GM18508 (cell line): ENCODE measurements at regions not wholly inside any gene's neighbourhood (a gene's known extent, or its start where the extent isn't known, plus 50 kb on each side); places are given as distances from the start of the nearest gene placed in this dataset.

Experiments
- ATAC-seq: cut with Tn5 transposase; IDR thresholded peaks from one replicate; pipeline ENCODE4 v1.9.1; 2021; ENCODE audit warnings: moderate number of reproducible peaks; ENCODE audit not compliant: insufficient read depth, unreplicated experiment

- no peak for ATAC-seq
These were observed 451.8 kb upstream of the TBX3 start for GRCh38 chr12:115135800-115136211.

DNA sequence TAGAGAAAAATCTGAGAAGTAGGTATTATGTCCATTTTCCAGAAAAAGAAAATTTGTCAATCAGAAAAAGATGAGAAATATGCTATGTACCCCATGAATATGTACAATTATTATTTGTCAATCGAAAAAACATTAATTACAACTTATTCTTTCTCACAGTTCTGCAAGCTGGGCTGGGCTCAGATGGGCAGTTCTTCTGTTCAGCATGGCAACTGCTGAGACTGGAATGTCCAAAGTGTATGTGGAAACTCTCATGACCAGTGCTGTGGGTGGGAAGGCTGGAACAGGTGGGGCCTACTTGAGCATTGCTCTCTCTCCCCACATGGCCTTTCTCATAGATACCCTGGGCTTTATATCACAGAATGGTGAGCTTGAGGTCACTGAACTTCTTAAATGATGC is 450.3 kb upstream of the TBX3 start:
- no peak for ATAC-seq

DNA sequence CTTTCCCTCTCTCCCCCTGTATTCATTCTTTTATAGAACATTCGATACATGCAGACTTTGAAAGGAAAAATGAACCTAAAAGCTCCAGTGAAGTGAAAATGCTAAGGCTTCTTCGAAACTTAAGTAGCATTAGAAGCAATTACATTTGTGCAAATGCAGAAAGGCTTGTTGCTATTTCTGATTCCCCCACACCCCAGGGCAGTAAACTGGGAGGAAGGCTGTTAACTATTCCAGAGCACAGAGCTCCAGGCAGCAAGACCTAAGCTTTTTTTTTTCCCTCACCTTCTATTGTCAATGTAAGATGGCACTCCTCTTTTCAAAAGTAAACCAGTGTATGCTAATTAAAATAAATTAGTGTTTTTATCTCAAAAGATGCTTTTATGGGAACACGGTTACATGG is 448.9 kb upstream of the TBX3 start:
- no peak for ATAC-seq

DNA sequence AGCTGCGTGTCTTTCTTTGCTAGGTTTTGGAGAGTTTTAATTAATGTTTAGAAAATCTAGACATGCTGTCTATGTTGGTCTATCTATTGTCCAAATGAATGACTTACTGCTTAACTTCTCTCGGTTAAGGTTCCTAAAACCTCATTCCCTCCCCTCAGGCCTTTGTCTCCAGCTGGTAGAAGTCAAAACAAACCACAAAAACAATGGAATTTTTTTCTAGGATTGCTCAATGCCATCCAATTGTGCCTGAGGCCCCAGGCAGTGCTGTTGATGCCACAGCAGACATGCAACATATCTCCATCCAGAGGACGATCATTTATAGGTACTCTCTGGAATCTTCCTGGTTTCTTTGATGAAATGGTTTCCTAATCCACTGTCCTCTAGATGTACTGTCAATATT is 448.2 kb upstream of the TBX3 start:
- ATAC-seq = no peak

DNA sequence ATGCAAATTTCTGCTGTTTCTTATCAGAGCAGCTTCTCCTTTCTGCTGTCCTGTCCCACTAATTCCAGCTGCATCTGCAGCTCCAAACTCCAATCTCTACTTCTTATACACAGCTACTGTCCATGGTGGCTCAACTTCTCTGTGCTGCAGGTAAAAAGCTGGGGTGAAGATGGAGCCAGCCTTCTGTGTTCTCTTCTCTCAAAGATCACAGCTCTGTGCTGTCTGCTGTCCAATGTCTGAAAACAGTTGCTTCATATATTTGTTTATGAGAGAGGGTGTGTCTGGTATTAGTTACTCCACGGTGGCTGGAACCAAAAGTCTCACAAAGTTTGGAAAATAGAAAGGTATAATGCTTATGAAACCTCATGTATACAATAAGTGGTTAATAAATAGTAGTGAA is 445.8 kb upstream of the TBX3 start:
- no peak for ATAC-seq

DNA sequence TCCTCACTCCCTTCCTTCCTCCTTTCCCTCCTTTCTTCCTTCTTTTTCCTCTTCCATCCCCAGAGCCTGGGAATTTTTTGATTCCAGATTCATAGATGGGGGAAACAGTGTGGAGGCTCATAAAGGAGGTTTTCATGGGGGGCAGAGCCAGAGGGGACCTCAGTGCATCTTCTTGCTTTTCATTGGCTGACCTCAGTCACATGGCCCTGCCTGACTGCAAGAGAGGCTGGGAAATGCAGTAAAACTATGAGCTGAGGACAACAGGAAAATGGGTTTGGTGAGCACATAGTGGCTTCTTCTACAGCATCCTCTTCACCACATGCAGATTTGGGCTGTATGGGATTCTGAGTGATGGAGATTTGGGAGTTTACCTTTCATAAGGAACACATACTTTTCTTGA is 437.1 kb upstream of the TBX3 start:
- no peak for ATAC-seq

GRCh38 chr12:115118177-115118724 is 434.3 kb upstream of the TBX3 start:
- no peak for ATAC-seq

DNA sequence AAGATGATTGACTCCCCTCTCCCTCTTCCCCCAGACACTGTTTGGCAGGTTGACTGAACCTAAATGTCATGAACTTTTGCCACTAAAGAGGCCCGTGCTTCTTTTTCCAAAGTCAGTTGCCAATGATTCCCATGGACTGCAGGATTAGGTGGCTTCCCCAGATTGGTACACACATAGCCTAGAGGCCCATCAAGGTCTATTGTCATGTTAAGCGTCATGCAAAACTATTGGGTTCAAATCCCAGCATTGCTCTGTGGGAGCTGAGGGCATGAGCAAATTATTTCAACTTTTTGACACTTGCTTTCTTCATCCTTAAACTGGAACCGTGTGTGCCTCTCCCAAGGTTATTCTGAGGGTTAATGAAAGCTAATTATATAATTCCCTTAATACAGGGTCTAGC is 430.2 kb upstream of the TBX3 start:
- no peak for ATAC-seq

DNA sequence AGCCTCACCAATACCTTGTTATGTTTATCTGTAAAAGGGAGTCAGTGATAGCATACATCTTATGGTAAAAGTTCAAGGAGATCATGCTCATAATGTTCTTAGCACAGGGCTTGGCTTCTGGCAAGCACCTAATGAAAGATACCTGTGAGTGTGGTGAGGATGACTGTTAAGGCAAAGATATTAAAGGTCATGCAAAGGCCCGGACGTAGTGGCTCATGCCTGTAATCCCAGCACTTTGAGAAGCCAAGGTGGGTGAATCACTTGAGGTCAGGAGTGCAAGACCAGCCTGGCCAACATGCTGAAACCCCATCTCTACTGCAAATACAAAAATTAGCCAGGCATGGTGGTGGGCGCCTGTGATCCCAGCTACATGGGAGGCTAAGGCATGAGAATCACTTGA is 425.9 kb upstream of the TBX3 start:
- ATAC-seq = no peak

DNA sequence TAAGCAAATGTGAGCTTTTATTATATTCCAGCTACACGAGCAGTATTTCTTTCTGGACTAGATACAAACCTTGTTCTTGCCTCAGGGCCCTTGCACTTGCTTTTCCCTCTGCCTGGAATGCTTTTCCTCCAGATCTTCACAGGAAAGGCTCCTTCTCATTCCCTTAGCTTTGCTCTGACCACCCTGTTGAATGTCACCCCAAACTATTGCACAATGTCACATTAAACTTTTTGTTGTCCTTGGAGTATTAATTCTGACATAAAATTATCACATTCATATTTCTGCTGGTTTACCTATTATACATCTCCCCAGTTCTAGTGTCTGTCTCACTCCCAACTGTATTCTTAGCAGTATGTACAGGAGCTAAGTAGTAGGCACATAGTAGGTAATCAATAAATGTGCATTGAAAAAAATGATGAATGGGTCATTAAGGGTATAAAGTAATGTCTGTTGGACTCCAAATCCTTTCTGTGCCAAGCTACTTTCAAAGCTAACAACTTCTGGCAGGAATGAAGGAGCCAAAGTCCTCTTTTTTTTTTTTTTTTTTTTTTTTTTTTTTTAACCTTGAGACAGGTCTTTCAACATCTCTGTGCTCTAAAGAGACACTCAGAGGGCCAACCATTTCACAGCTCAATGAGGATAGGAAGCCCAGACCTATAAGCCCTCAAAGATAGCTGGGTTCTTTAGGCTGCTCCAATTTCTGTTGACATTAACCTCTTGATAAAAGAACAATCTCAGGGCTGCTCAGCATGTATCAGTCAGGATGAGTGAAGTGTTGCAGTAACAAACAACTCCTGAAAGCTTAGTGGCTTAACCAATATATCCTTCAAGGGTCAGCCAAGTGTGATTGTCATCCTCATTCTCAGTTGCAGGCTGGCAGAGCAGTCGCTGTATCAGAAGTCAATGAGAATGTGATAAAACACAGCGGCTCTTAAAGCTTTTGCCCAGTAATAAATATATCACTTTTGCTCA is 424.4 kb upstream of the TBX3 start:
- ATAC-seq = no peak

- ATAC-seq = no peak
These were observed 420.2 kb upstream of the TBX3 start for GRCh38 chr12:115103884-115104883.

- ATAC-seq = no peak
These were observed 418.5 kb upstream of the TBX3 start for GRCh38 chr12:115102450-115102849.

DNA sequence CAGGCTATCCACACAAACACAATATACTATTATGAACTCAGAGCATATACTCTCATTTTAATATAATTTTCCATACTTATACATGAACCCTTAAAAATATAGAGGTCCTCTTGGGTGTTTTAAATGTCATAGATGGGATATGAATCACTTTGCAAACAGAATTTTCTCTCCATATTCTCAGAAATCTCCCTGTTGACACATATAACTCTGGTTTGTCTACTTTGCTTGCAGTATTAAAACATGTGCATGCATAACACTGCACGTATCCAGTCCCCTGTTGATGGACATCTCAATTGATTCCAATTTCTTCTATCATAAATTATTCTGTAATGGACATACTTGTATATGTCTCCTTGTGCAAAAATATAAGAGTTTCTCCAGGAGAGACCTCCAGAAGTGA is 417.5 kb upstream of the TBX3 start:
- no peak for ATAC-seq

GRCh38 chr12:115097416-115097815 is 413.4 kb upstream of the TBX3 start:
- no peak for ATAC-seq

DNA sequence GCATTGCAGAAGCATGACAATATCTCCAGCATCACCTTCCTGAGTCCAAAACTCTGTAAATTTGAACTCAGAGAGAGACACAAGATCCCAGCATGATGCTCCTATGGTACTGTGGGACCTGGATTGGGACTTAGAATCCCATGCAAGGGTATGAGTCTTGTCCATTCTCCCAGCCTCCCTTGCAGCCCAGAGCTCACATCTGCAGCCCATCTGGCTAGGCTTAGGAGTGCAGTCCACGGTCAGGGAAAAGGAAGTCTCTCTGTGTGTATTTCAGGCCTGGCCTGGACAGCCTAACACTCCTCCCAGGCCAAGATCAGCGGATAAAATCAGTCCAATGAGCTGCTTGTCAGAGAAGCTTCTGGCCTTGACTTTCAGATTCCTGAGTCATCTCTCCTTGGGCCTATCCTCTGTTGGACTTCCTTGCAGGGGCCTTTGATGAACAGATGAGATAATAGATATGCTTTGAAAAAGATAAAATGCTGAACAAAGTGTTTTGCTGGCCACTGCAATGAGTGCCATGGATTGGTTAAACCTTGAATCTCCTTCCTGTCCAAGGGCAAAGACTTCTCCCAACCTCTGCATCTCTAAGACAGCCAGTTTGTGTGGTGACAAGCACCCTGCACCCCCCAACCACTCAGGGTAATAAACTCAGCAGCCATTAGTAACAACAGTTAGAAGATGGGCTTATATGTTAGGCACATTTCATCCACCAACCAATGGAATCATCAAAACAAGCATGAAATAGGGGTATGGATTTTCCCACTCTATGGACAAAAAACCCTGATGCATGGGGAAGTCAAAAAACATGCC is 412.8 kb upstream of the TBX3 start:
- no peak for ATAC-seq

GRCh38 chr12:115095073-115095748 is 411.2 kb upstream of the TBX3 start:
- no peak for ATAC-seq

GRCh38 chr12:115094163-115094816 is 410.3 kb upstream of the TBX3 start:
- no peak for ATAC-seq

GRCh38 chr12:115093261-115093660 is 409.3 kb upstream of the TBX3 start:
- ATAC-seq = no peak

GRCh38 chr12:115090783-115091182 is 406.8 kb upstream of the TBX3 start:
- ATAC-seq = no peak
